Hippocampal formation (tissue), 2 donors: ENCODE measurements at regions not wholly inside any gene's neighbourhood (a gene's known extent, or its start where the extent isn't known, plus 50 kb on each side); places are given as distances from the start of the nearest gene placed in this dataset.
A peak's percentile ranks its signal among the peaks of the same experiment; 100 is the strongest.

Experiments
- DNase-seq, 2 donors: peaks; one replicate each; lab custom pipeline; 2025; lab: John Stamatoyannopoulos, UW

- no peak for DNase-seq
Observed at GRCh38 chr9:115615821-115616665, 498.1 kb upstream of the TNC start.

GRCh38 chr9:115616666-115617239, 498.8 kb upstream of the TNC start:
- no peak for DNase-seq

- no peak for DNase-seq
Observed at GRCh38 chr9:115625251-115625650, 507.3 kb upstream of the TNC start.

GRCh38 chr9:115625954-115626353, 508.0 kb upstream of the TNC start:
- no peak for DNase-seq

GRCh38 chr9:115627511-115627910, 509.6 kb upstream of the TNC start:
- DNase-seq: no peak

- no peak for DNase-seq
Observed at GRCh38 chr9:115628426-115628825, 510.5 kb upstream of the TNC start.

GRCh38 chr9:115629879-115630840, 512.2 kb upstream of the TNC start:
- no peak for DNase-seq

- no peak for DNase-seq
Observed at GRCh38 chr9:115632391-115632790, 514.4 kb upstream of the TNC start.

- no peak for DNase-seq
Observed at GRCh38 chr9:115633104-115633503, 515.1 kb upstream of the TNC start.

GRCh38 chr9:115635680-115636383, 517.8 kb upstream of the PAPPA start:
- no peak for DNase-seq

GRCh38 chr9:115636596-115636995, 517.0 kb upstream of the PAPPA start:
- DNase-seq: no peak

- DNase-seq: no peak
Observed at GRCh38 chr9:115637661-115638060, 515.9 kb upstream of the PAPPA start.

GRCh38 chr9:115640887-115641286, 512.7 kb upstream of the PAPPA start:
- no peak for DNase-seq

GRCh38 chr9:115642285-115642684, 511.3 kb upstream of the PAPPA start:
- no peak for DNase-seq

- no peak for DNase-seq
Observed at GRCh38 chr9:115643948-115644727, 509.5 kb upstream of the PAPPA start.

- DNase-seq: peak; percentile 55 to 66
Observed at GRCh38 chr9:115649991-115650472, 503.6 kb upstream of the PAPPA start.

- DNase-seq: no peak
Observed at GRCh38 chr9:115650768-115651167, 502.8 kb upstream of the PAPPA start.

GRCh38 chr9:115651461-115651860, 502.1 kb upstream of the PAPPA start:
- no peak for DNase-seq

- DNase-seq: no peak
Observed at GRCh38 chr9:115653171-115653606, 500.4 kb upstream of the PAPPA start.

- DNase-seq: no peak
Observed at GRCh38 chr9:115657695-115658094, 495.9 kb upstream of the PAPPA start.

GRCh38 chr9:115665519-115665918, 488.1 kb upstream of the PAPPA start:
- no peak for DNase-seq
